Bronchial epithelial cell (primary cell): ENCODE measurements at regions not wholly inside any gene's neighbourhood (a gene's known extent, or its start where the extent isn't known, plus 50 kb on each side); places are given as distances from the start of the nearest gene placed in this dataset.

Source experiments
- DNase-seq: peaks from one replicate; pipeline ENCODE4 v3.0.0-alpha.2; 2010; ENCODE audit warnings: low read depth
- FAIRE-seq: peaks from 2 replicates; lab custom pipeline; 2011; peaks lifted over from hg19 to GRCh38; lab: Jason Lieb, UNC
- H3K27me3 ChIP-seq: 2 replicates; pipeline ENCODE4 v1.5.1; 2011; ENCODE audit warnings: low read length; ENCODE audit not compliant: control insufficient read depth, insufficient read depth
- H3K36me3 ChIP-seq: 2 replicates; pipeline ENCODE4 v1.5.1; 2011; ENCODE audit warnings: low read length; ENCODE audit not compliant: control insufficient read depth, insufficient read depth
- H3K4me3 ChIP-seq: 2 replicates; pipeline ENCODE4 v1.5.1; 2011; ENCODE audit warnings: mild to moderate bottlenecking, low read depth, low read length, control low read depth
- CTCF ChIP-seq: IDR thresholded peaks from 2 replicates; pipeline ENCODE4 v1.5.1; 2011; ENCODE audit warnings: mild to moderate bottlenecking, moderate library complexity, low read length, control low read depth, inconsistent platforms; ENCODE audit not compliant: insufficient read depth, severe bottlenecking

GRCh38 chr1:209235166-209235565 is 348.3 kb upstream of the CAMK1G start:
- Histone ChIP-seq H3K36me3 (no peaks in the 10 kb centered on the region), H3K4me3 (no peak overlapping the region), H3K27me3 (no peaks in the 10 kb centered on the region)
- no peak for DNase-seq
- no peak for TF ChIP-seq CTCF
- FAIRE-seq, result no peak

- peak; percentile 76 for DNase-seq
- TF ChIP-seq CTCF, result no peak
- H3K27me3 ChIP-seq, result no peaks in the 10 kb centered on the region
- FAIRE-seq, result no peak
- no peaks in the 10 kb centered on the region for H3K36me3 ChIP-seq
- H3K4me3 ChIP-seq, result no peak overlapping the region
Observed at GRCh38 chr1:209238356-209238755, 345.2 kb upstream of the CAMK1G start.

- no peak for FAIRE-seq
- no peaks in the 10 kb centered on the region for H3K27me3 ChIP-seq
- no peak for TF ChIP-seq CTCF
Observed at GRCh38 chr1:209240351-209240750, 343.2 kb upstream of the CAMK1G start.

GRCh38 chr1:209241487-209241886 is 342.0 kb upstream of the CAMK1G start:
- FAIRE-seq (no peak), DNase-seq (no peak)
- no peak for TF ChIP-seq CTCF

More at GRCh38 chr1:209240351-209240750, 343.2 kb upstream of the CAMK1G start:
- DNase-seq, result no peak
- H3K4me3 ChIP-seq, result no peak overlapping the region
- H3K36me3 ChIP-seq, result no peaks in the 10 kb centered on the region

GRCh38 chr1:209248649-209249279 is 334.8 kb upstream of the CAMK1G start:
- TF ChIP-seq CTCF, result peak; percentile 82
- no peaks in the 10 kb centered on the region for H3K36me3 ChIP-seq
- no peaks in the 10 kb centered on the region for H3K27me3 ChIP-seq
- FAIRE-seq (peak; percentile 75), DNase-seq (peak; percentile 77)
- no peak overlapping the region for H3K4me3 ChIP-seq

More at GRCh38 chr1:209241487-209241886, 342.0 kb upstream of the CAMK1G start:
- no peak overlapping the region for H3K4me3 ChIP-seq
- no peaks in the 10 kb centered on the region for H3K27me3 ChIP-seq
- H3K36me3 ChIP-seq, result no peaks in the 10 kb centered on the region

- no peak for FAIRE-seq
- TF ChIP-seq CTCF, result no peak
- no peak for DNase-seq
- Histone ChIP-seq H3K36me3 (no peaks in the 10 kb centered on the region), H3K27me3 (no peaks in the 10 kb centered on the region), H3K4me3 (no peak overlapping the region)
Observed at GRCh38 chr1:209249280-209249670, 334.2 kb upstream of the CAMK1G start.
